GM23248 (cell line): ENCODE measurements at regions not wholly inside any gene's neighbourhood (a gene's known extent, or its start where the extent isn't known, plus 50 kb on each side); places are given as distances from the start of the nearest gene placed in this dataset.

Source experiments
- EZH2 ChIP-seq: fragments of 200-600 bp; sonication (generic); IDR thresholded peaks from 2 replicates; pipeline ENCODE4 v1.6.1; 2018; ENCODE audit warnings: antibody characterized with exemption, mild to moderate bottlenecking; ENCODE audit not compliant: insufficient read depth, poor library complexity, severe bottlenecking
- EZH2phosphoT487 ChIP-seq: fragments of 200-600 bp; sonication (generic); IDR thresholded peaks from 2 replicates; pipeline ENCODE4 v1.6.1; 2018; ENCODE audit warnings: antibody characterized with exemption, moderate library complexity, mild to moderate bottlenecking, low read depth; ENCODE audit not compliant: insufficient read depth

DNA sequence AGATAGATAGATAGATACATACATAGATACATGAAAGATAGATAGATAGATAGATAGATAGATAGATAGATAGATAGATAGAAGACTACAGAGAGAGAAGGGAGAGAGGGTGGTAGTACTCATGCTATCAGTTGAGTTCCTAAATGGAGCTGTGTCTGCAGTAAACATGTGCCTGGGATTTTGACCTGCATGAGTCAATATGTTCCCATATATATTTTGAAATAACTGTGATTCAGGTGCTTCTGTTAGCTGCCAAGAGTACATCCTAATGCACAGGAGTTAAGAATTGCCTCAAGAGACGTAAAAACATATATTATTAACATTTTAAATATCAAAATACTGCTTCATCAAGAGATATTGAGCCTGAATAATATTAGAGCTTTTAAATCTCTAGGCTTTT lies 379.4 kb downstream of the GRXCR1 start:
- TF ChIP-seq EZH2 (no peak), EZH2phosphoT487 (no peak)
